GM12878 (cell line): ENCODE measurements at regions not wholly inside any gene's neighbourhood (a gene's known extent, or its start where the extent isn't known, plus 50 kb on each side); places are given as distances from the start of the nearest gene placed in this dataset.

Experiments
- ATAC-seq: fragments of 200-7000 bp; cut with Tn5 transposase; 3 replicates; pipeline ENCODE4 v1.9.1; 2020; ENCODE audit warnings: mild to moderate bottlenecking, moderate library complexity
- BruUV-seq: library from RNA; stranded (reverse); fragments of 400-500 nt; replicated peaks from 2 replicates; lab custom pipeline; 2021; lab: Mats Ljungman, UMichigan
- CTCF ChIA-PET: fragments of 300-600 bp; sonication (Branson Sonifier 250); formaldehyde crosslinking; extraction: SDS; loops from one replicate; lab custom pipeline; 2021; ENCODE audit warnings: inconsistent platforms; lab: Yijun Ruan, JAX
- POLR2A ChIA-PET: fragments of 350-600 bp; formaldehyde crosslinking; extraction: SDS; loops from one replicate; lab custom pipeline; 2021; ENCODE audit warnings: inconsistent platforms; lab: Charles Lee
- RAD21 ChIA-PET: fragments of 300-600 bp; sonication (Branson Sonifier 250); formaldehyde crosslinking; loops from one replicate; lab custom pipeline; 2023; ENCODE audit warnings: antibody characterized with exemption; ENCODE audit not compliant: unreplicated experiment; lab: Charles Lee
- SMC1A ChIA-PET: fragments of 300-600 bp; sonication (Branson Sonifier 250); formaldehyde crosslinking; loops from one replicate; lab custom pipeline; 2023; ENCODE audit not compliant: unreplicated experiment, uncharacterized antibody; lab: Charles Lee
- DNase-seq: peaks from one replicate; pipeline ENCODE4 v3.0.0-alpha.2; 2011; ENCODE audit warnings: low read depth, low spot score
- FAIRE-seq: peaks from 3 replicates; lab custom pipeline; 2011; peaks lifted over from hg19 to GRCh38; lab: Jason Lieb, UNC
- H2AFZ ChIP-seq: 2 replicates; pipeline ENCODE4 v1.6.0; 2011; ENCODE audit warnings: low read depth, low read length, control low read depth; ENCODE audit not compliant: control insufficient read depth
- H3K27ac ChIP-seq: 2 replicates; pipeline ENCODE4 v1.5.1; 2011; ENCODE audit warnings: control low read depth; ENCODE audit not compliant: control insufficient read depth, insufficient read depth
- H3K27me3 ChIP-seq, 2 experiments: replicated peaks in 1 of 2; 2 replicates each; pipeline versions ENCODE4 v1.6.0 to v1.6.1; 2011; ENCODE audit warnings: low read length in 1 of 2; ENCODE audit not compliant: control insufficient read depth in 2 of 2, insufficient read depth in 2 of 2
- H3K36me3 ChIP-seq, 2 experiments: 2 replicates each; pipeline ENCODE4 v1.5.1; 2011; ENCODE audit warnings: low read length in 1 of 2; ENCODE audit not compliant: control insufficient read depth in 2 of 2, insufficient read depth in 2 of 2
- H3K4me1 ChIP-seq: 2 replicates; pipeline ENCODE4 v1.6.1; 2011; ENCODE audit warnings: mild to moderate bottlenecking, low read length, moderate library complexity, mixed read lengths; ENCODE audit not compliant: control insufficient read depth, insufficient read depth
- H3K4me2 ChIP-seq: 2 replicates; pipeline ENCODE4 v1.6.0; 2011; ENCODE audit warnings: control low read depth; ENCODE audit not compliant: control insufficient read depth, insufficient read depth
- H3K4me3 ChIP-seq: fragments of 200-600 bp; sonication (generic); 2 replicates; pipeline ENCODE4 v1.5.1; 2016
- H3K79me2 ChIP-seq: 2 replicates; pipeline ENCODE4 v1.6.0; 2011; ENCODE audit warnings: low read length; ENCODE audit not compliant: control insufficient read depth, insufficient read depth
- H3K9ac ChIP-seq: 2 replicates; pipeline ENCODE4 v1.8.0; 2011; ENCODE audit warnings: low read length, control low read depth, mixed read lengths; ENCODE audit not compliant: control insufficient read depth, insufficient read depth
- H3K9me3 ChIP-seq: replicated peaks from 3 replicates; pipeline ENCODE4 v1.5.1; 2011; ENCODE audit warnings: mild to moderate bottlenecking, low read length; ENCODE audit not compliant: control insufficient read depth, insufficient read depth
- H4K20me1 ChIP-seq: 2 replicates; pipeline ENCODE4 v1.6.0; 2011; ENCODE audit not compliant: control insufficient read depth, insufficient read depth
- CEBPB ChIP-seq, 2 experiments: fragments of 150-350 bp in 1 of 2; IDR thresholded peaks; 2 replicates each; pipeline ENCODE4 v1.6.1; 2012 to 2014; ENCODE audit warnings: low read depth in 2 of 2, low read length in 2 of 2, borderline replicate concordance in 1 of 2, inconsistent platforms in 1 of 2
- E2F8 ChIP-seq: fragments of 450-650 bp; IDR thresholded peaks from 2 replicates; pipeline ENCODE4 v1.6.1; 2018; ENCODE audit warnings: mild to moderate bottlenecking, low read depth, moderate library complexity; ENCODE audit not compliant: partially characterized antibody
- ESRRA ChIP-seq: IDR thresholded peaks from 2 replicates; pipeline ENCODE4 v1.6.1; 2012; ENCODE audit warnings: mild to moderate bottlenecking, low read length, improper control_type of control experiment
- EZH2 ChIP-seq: IDR thresholded peaks from 2 replicates; pipeline ENCODE4 v1.6.1; 2012; ENCODE audit warnings: low read depth, mild to moderate bottlenecking, control low read depth, inconsistent platforms, low read length, borderline replicate concordance; ENCODE audit not compliant: control insufficient read depth
- FOXM1 ChIP-seq: IDR thresholded peaks from 2 replicates; pipeline ENCODE4 v1.6.1; 2012; ENCODE audit warnings: low read depth, mild to moderate bottlenecking, inconsistent platforms, low read length, moderate library complexity
- GATAD2B ChIP-seq: fragments of 450-650 bp; conservative IDR thresholded peaks from 2 replicates; pipeline ENCODE4 v1.6.1; 2017; ENCODE audit warnings: low read depth, mild to moderate bottlenecking, moderate library complexity
- JUNB ChIP-seq: IDR thresholded peaks from 2 replicates; pipeline ENCODE4 v1.6.1; 2016; ENCODE audit warnings: antibody characterized with exemption, mild to moderate bottlenecking
- JUND ChIP-seq: IDR thresholded peaks from 2 replicates; pipeline ENCODE4 v1.6.1; 2012; ENCODE audit warnings: low read depth, mild to moderate bottlenecking, low read length, improper control_type of control experiment, moderate library complexity
- NR2C1 ChIP-seq: fragments of 450-650 bp; IDR thresholded peaks from 2 replicates; pipeline ENCODE4 v1.6.1; 2017; ENCODE audit warnings: antibody characterized with exemption, mild to moderate bottlenecking, moderate library complexity
- RAD21 ChIP-seq: IDR thresholded peaks from 2 replicates; pipeline ENCODE4 v1.6.1; 2011; ENCODE audit warnings: mild to moderate bottlenecking, low read depth, low read length, moderate library complexity; ENCODE audit not compliant: insufficient read depth
- SMAD1 ChIP-seq: fragments of 450-650 bp; IDR thresholded peaks from 2 replicates; pipeline ENCODE4 v1.6.1; 2018; ENCODE audit warnings: mild to moderate bottlenecking, low read depth; ENCODE audit not compliant: partially characterized antibody
- SMC3 ChIP-seq: IDR thresholded peaks from 2 replicates; pipeline ENCODE4 v1.6.1; 2011; ENCODE audit warnings: low read length, improper control_type of control experiment, borderline replicate concordance
- TCF7 ChIP-seq: IDR thresholded peaks from 2 replicates; pipeline ENCODE4 v1.6.1; 2014; ENCODE audit warnings: antibody characterized with exemption, borderline replicate concordance
- ZBTB11 ChIP-seq: fragments of 450-650 bp; formaldehyde crosslinking; IDR thresholded peaks from 2 replicates; pipeline ENCODE4 v1.5.0; 2022; ENCODE audit warnings: mild to moderate bottlenecking, missing genetic modification characterization
- ZNF384 ChIP-seq: IDR thresholded peaks from 2 replicates; pipeline ENCODE4 v1.6.1; 2012; ENCODE audit warnings: low read depth, mild to moderate bottlenecking, low read length, improper control_type of control experiment, borderline replicate concordance
- ZSCAN29 ChIP-seq: fragments of 450-650 bp; IDR thresholded peaks from 2 replicates; pipeline ENCODE4 v1.6.1; 2017; ENCODE audit warnings: mild to moderate bottlenecking, moderate library complexity
- WGBS: methylation state at CpG from one replicate; pipeline ENCODE4 v1.1.6; 2016; ENCODE audit warnings: low lambda C conversion rate; ENCODE audit not compliant: insufficient replicate concordance, insufficient coverage; ENCODE audit errors: missing lambda C conversion rate; 5-methylcytosine and 5-hydroxymethylcytosine counted together
- in situ Hi-C: fragments of 300-500 bp; cut with MboI; formaldehyde crosslinking; loops from 9 replicates; pipeline ENCODE4 v1.14.3; 2018; ENCODE audit warnings: mixed read lengths
- intact Hi-C: fragments of 100-400 bp; cut with micrococcal nuclease; formaldehyde crosslinking; loops from one replicate; pipeline ENCODE4 v1.14.2; 2022; ENCODE audit not compliant: unreplicated experiment

GRCh38 chr1:2862814-2863647 lies 61.5 kb upstream of the TTC34 start:
- ChIA-PET SMC1A (no interaction called here), POLR2A (no interaction called here), CTCF (no interaction called here), RAD21 (no interaction called here)
- H3K9me3 ChIP-seq: no peaks in the 10 kb centered on the region; the same call in 2 of the 3 replicates
- in situ Hi-C loops: no loop called here
- H3K4me1 ChIP-seq: no peaks in the 10 kb centered on the region
- no peak overlapping the region for H2AFZ ChIP-seq
- no peak overlapping the region for H3K4me3 ChIP-seq
- H3K79me2 ChIP-seq: no peaks in the 10 kb centered on the region
- no peak for FAIRE-seq
- intact Hi-C loops: no loop called here
- no peak overlapping the region for H3K4me2 ChIP-seq
- no peak for DNase-seq
- no peak for TF ChIP-seq E2F8
- no peak for TF ChIP-seq ZBTB11
- no peak for TF ChIP-seq GATAD2B
- no peak for TF ChIP-seq NR2C1
- no peak for TF ChIP-seq CEBPB (IDR thresholded peaks at IDR 0.05; ENCODE audit: borderline replicate concordance in 1 of 2, low read depth in 2 of 2, low read length in 2 of 2)
- no peak for TF ChIP-seq EZH2
- no peak for TF ChIP-seq ZNF384
- no peak for TF ChIP-seq JUNB
- no peak for TF ChIP-seq ESRRA
- TF ChIP-seq SMAD1: no peak
- TF ChIP-seq TCF7: no peak
- no peak for TF ChIP-seq RAD21
- no peak for TF ChIP-seq FOXM1
- TF ChIP-seq JUND: no peak
- no peak for TF ChIP-seq SMC3
- no peak for TF ChIP-seq ZSCAN29
- H4K20me1 ChIP-seq: no peaks in the 10 kb centered on the region
- 31% methylated on average over 20 of the region's 22 CpGs for WGBS
- no peaks in the 10 kb centered on the region for H3K36me3 ChIP-seq
- no peaks in the 10 kb centered on the region for H3K27me3 ChIP-seq
- H3K9ac ChIP-seq: no peak overlapping the region
- no peak overlapping the region for H3K27ac ChIP-seq
- ATAC-seq: no peak
- BruUV-seq: no TSS peak
